OCI-LY7 (cell line): ENCODE measurements at regions not wholly inside any gene's neighbourhood (a gene's known extent, or its start where the extent isn't known, plus 50 kb on each side); places are given as distances from the start of the nearest gene placed in this dataset.

Experiments used
- BruUV-seq: library from RNA; stranded (reverse); fragments of 400-500 nt; replicated peaks from 2 replicates; lab custom pipeline; 2021; lab: Mats Ljungman, UMichigan
- CTCF ChIA-PET: fragments of 300-600 bp; sonication (Branson Sonifier 250); formaldehyde crosslinking; loops from one replicate; lab custom pipeline; 2022; ENCODE audit warnings: antibody characterized with exemption; ENCODE audit not compliant: unreplicated experiment; lab: Charles Lee
- POLR2A ChIA-PET: fragments of 300-600 bp; sonication (Branson Sonifier 250); formaldehyde crosslinking; loops from one replicate; lab custom pipeline; 2022; ENCODE audit warnings: antibody characterized with exemption; lab: Charles Lee
- DNase-seq: peaks from one replicate; pipeline ENCODE4 v3.0.0-alpha.2; 2015; ENCODE audit warnings: low spot score
- H2AFZ ChIP-seq: fragments of 200-600 bp; sonication (generic), shearing (Covaris generic); 2 replicates; pipeline ENCODE4 v1.6.1; 2014; ENCODE audit warnings: mild to moderate bottlenecking, antibody characterized with exemption, low read length, moderate library complexity
- H3K27ac ChIP-seq: fragments of 200-600 bp; sonication (generic); 2 replicates; pipeline ENCODE4 v1.5.1; 2014; ENCODE audit warnings: mixed run types, low read depth, mild to moderate bottlenecking, moderate library complexity, low read length, inconsistent platforms; ENCODE audit not compliant: poor library complexity, severe bottlenecking
- H3K36me3 ChIP-seq: fragments of 200-600 bp; sonication (generic); 2 replicates; pipeline ENCODE4 v1.6.1; 2014; ENCODE audit warnings: mild to moderate bottlenecking, antibody characterized with exemption, low read length, moderate library complexity, mixed read lengths; ENCODE audit not compliant: insufficient read depth
- H3K4me1 ChIP-seq: fragments of 200-600 bp; sonication (generic); 2 replicates; pipeline ENCODE4 v1.5.1; 2014; ENCODE audit warnings: mild to moderate bottlenecking, low read length; ENCODE audit not compliant: insufficient read depth, poor library complexity, severe bottlenecking
- H3K4me2 ChIP-seq: fragments of 200-600 bp; sonication (generic); 2 replicates; pipeline ENCODE4 v1.6.1; 2014; ENCODE audit warnings: mild to moderate bottlenecking, low read length
- H3K4me3 ChIP-seq: fragments of 200-600 bp; sonication (generic); 2 replicates; pipeline ENCODE4 v1.5.1; 2014; ENCODE audit warnings: mild to moderate bottlenecking, low read depth, low read length; ENCODE audit not compliant: poor library complexity, severe bottlenecking
- H3K79me2 ChIP-seq: fragments of 200-600 bp; sonication (generic); 2 replicates; pipeline ENCODE4 v1.6.1; 2016; ENCODE audit warnings: low read depth, mild to moderate bottlenecking, low read length, moderate library complexity, mixed read lengths; ENCODE audit not compliant: insufficient read depth
- H3K9me2 ChIP-seq: fragments of 200-600 bp; sonication (generic); 2 replicates; pipeline ENCODE4 v1.6.1; 2016; ENCODE audit warnings: mild to moderate bottlenecking, low read length, mixed read lengths; ENCODE audit not compliant: insufficient read depth
- H3K9me3 ChIP-seq: fragments of 200-600 bp; sonication (generic); 2 replicates; pipeline ENCODE4 v1.6.1; 2014; ENCODE audit warnings: mild to moderate bottlenecking, mixed run types, low read length, mixed read lengths
- H4K20me1 ChIP-seq: fragments of 200-600 bp; sonication (generic); 2 replicates; pipeline ENCODE4 v1.6.1; 2014; ENCODE audit warnings: mild to moderate bottlenecking, antibody characterized with exemption, low read length, moderate library complexity, mixed read lengths; ENCODE audit not compliant: insufficient read depth
- EZH2phosphoT487 ChIP-seq: fragments of 200-600 bp; sonication (generic); IDR thresholded peaks from 2 replicates; pipeline ENCODE4 v1.6.1; 2018; ENCODE audit warnings: low read depth, borderline replicate concordance, mild to moderate bottlenecking, mixed run types, antibody characterized with exemption, low read length, moderate library complexity, mixed read lengths
- intact Hi-C: fragments of 100-400 bp; cut with micrococcal nuclease; formaldehyde crosslinking; loops from one replicate; pipeline ENCODE4 v1.10.0; 2022; ENCODE audit not compliant: unreplicated experiment
- TF ChIP-seq, protein P1 (sequence below): fragments of 200-600 bp; sonication (generic); conservative IDR thresholded peaks from 2 replicates; pipeline ENCODE4 v1.5.1; 2014; ENCODE audit warnings: mild to moderate bottlenecking, antibody characterized with exemption, low read length, moderate library complexity, mixed read lengths

DNA sequence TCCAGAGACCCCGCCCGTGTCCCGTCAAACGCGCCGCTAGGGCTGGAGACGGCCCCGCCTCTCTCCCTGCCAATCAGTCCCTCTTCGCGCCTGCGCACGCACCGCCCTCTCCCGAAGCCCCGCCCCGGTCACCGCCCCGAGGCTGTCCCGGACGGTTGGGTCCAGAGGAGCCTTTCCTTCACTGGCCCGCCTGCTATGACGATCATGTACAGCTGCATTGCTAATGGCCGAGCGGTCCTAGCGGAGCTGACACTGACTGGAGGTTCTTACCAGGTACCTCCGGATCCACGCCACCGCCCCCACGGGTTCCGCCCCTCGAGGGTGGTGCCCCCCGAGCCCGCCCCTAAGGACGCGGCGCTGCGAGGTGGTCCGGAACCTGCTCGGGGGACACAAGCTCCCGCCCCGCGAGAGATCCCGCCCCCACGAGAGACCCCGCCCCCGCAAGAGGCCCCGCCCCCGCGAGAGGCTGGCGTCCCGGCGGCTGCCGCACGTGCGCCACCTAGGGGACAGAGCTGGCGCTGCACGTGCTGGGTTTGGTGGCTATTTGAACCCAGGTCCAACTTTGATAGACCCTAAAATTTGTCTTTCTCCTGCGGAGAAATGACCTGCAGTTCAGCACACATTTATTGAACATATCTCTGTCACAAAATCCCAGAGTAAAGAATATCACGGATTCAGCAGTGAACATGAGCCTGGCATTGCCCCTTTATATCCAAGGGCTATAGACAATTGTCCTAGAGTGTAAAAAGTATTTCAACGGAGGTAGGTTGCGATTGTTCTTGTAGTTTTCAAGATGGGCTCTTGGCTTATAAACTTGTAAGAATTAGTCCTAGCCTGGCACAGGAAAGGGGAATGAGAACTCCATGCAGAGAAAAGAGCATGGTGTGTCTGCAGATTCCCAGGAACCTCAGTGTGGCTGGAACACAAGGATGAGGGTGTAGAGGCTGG is 88.7 kb downstream of the HNRNPD start:
- no peaks in the 10 kb centered on the region for H3K79me2 ChIP-seq
- H4K20me1 ChIP-seq = no peaks in the 10 kb centered on the region
- no peaks in the 10 kb centered on the region for H3K36me3 ChIP-seq
- H3K27ac ChIP-seq = peak overlapping the region; percentile 22
- H3K4me2 ChIP-seq = peak overlapping the region; percentile 71
- no peaks in the 10 kb centered on the region for H3K9me3 ChIP-seq
- peak overlapping the region; percentile 62 for H3K4me3 ChIP-seq
- no TSS peak for BruUV-seq
- H2AFZ ChIP-seq = peak overlapping the region; percentile 86
- intact Hi-C loops = loop anchor here (2.0 to 5.0 kb wide), 3 partner anchors 76 to 813 kb away; partner anchors contain the start of genes HNRNPD and RASGEF1B
- ChIA-PET POLR2A (interaction anchor here (0.6 to 1.6 kb wide), 8 partner anchors 9 to 633 kb away, joined by 3 to 6 read pairs (median 5); no protein-coding TSS in a partner anchor), CTCF (interaction anchor here (0.6 to 1.2 kb wide), 6 partner anchors 8 to 1140 kb away, joined by 3 to 10 read pairs (median 8); no protein-coding TSS in a partner anchor)
- peak; percentile 99 for DNase-seq
- no peaks in the 10 kb centered on the region for H3K9me2 ChIP-seq
- no peak for TF ChIP-seq EZH2phosphoT487
- TF ChIP-seq, protein P1, sequence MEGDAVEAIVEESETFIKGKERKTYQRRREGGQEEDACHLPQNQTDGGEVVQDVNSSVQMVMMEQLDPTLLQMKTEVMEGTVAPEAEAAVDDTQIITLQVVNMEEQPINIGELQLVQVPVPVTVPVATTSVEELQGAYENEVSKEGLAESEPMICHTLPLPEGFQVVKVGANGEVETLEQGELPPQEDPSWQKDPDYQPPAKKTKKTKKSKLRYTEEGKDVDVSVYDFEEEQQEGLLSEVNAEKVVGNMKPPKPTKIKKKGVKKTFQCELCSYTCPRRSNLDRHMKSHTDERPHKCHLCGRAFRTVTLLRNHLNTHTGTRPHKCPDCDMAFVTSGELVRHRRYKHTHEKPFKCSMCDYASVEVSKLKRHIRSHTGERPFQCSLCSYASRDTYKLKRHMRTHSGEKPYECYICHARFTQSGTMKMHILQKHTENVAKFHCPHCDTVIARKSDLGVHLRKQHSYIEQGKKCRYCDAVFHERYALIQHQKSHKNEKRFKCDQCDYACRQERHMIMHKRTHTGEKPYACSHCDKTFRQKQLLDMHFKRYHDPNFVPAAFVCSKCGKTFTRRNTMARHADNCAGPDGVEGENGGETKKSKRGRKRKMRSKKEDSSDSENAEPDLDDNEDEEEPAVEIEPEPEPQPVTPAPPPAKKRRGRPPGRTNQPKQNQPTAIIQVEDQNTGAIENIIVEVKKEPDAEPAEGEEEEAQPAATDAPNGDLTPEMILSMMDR = peak; percentile 89
- peaks cover 25% of the 10 kb centered on the region for H3K4me1 ChIP-seq

DNA sequence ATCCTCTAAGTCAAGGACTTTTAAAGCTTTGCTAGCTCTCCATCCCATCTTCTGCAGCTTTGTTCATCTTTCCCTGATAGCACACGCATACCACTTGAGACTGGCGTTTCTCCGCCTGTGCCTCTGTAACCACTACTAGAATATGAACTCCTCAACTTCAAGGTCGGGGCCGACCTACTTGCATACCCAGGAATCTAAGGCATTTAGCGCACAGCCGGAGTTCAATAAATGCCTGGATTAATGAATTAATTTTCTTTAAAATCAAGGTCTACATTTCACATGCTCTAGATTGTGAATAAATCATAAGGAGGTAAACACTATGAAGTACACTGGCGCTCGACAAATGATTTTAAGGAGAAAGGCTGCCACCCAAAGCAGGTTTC is 89.3 kb downstream of the HNRNPD start:
- peaks cover 25% of the 10 kb centered on the region for H3K4me1 ChIP-seq
- ChIA-PET POLR2A (interaction anchor here (0.6 to 1.6 kb wide), 8 partner anchors 8 to 633 kb away, joined by 3 to 6 read pairs (median 5); no protein-coding TSS in a partner anchor), CTCF (interaction anchor here (1.1 to 2.1 kb wide), 5 partner anchors 8 to 16 kb away, joined by 3 to 9 read pairs (median 6); no protein-coding TSS in a partner anchor)
- no TSS peak for BruUV-seq
- H3K79me2 ChIP-seq = no peaks in the 10 kb centered on the region
- no peak overlapping the region for H3K27ac ChIP-seq
- no peaks in the 10 kb centered on the region for H4K20me1 ChIP-seq
- DNase-seq = no peak
- peak overlapping the region; percentile 62 for H3K4me3 ChIP-seq
- no peaks in the 10 kb centered on the region for H3K36me3 ChIP-seq
- peak overlapping the region; percentile 64 for H2AFZ ChIP-seq
- no peaks in the 10 kb centered on the region for H3K9me2 ChIP-seq
- TF ChIP-seq, protein P1 = no peak
- TF ChIP-seq EZH2phosphoT487 = no peak
- H3K4me2 ChIP-seq = peak overlapping the region; percentile 71
- intact Hi-C loops = loop anchor here (2.0 to 5.0 kb wide), 2 partner anchors 76 to 812 kb away; partner anchors contain the start of gene RASGEF1B
- H3K9me3 ChIP-seq = no peaks in the 10 kb centered on the region
